Smooth muscle cell (in vitro differentiated cells): ENCODE measurements at regions not wholly inside any gene's neighbourhood (a gene's known extent, or its start where the extent isn't known, plus 50 kb on each side); places are given as distances from the start of the nearest gene placed in this dataset.

Experiments
- DNase-seq: peaks from one replicate; lab custom pipeline; 2025; ENCODE audit not compliant: unreplicated experiment; lab: John Stamatoyannopoulos, UW
- H2AFZ ChIP-seq: fragments of 200-600 bp; sonication (generic); 2 replicates; pipeline ENCODE4 v1.6.0; 2016; ENCODE audit warnings: antibody characterized with exemption, low read depth, mild to moderate bottlenecking
- H3F3A ChIP-seq: fragments of 200-600 bp; sonication (generic); 2 replicates; pipeline ENCODE4 v1.6.0; 2017; ENCODE audit warnings: antibody characterized with exemption, low read depth
- H3K27ac ChIP-seq: fragments of 200-600 bp; sonication (generic); 2 replicates; pipeline ENCODE4 v1.5.1; 2016; ENCODE audit warnings: low read depth, mild to moderate bottlenecking
- H3K27me3 ChIP-seq: fragments of 200-600 bp; sonication (generic); 2 replicates; pipeline ENCODE4 v1.6.1; 2016; ENCODE audit warnings: low read depth, mild to moderate bottlenecking
- H3K36me3 ChIP-seq: fragments of 200-600 bp; sonication (generic); 2 replicates; pipeline ENCODE4 v1.5.1; 2016; ENCODE audit warnings: low read depth
- H3K4me1 ChIP-seq: fragments of 200-600 bp; sonication (generic); 2 replicates; pipeline ENCODE4 v1.5.1; 2016; ENCODE audit warnings: low read depth
- H3K4me2 ChIP-seq: fragments of 200-600 bp; sonication (generic); 2 replicates; pipeline ENCODE4 v1.6.0; 2016; ENCODE audit warnings: mild to moderate bottlenecking
- H3K4me3 ChIP-seq: fragments of 200-600 bp; sonication (generic); 2 replicates; pipeline ENCODE4 v1.5.1; 2016; ENCODE audit warnings: mild to moderate bottlenecking
- H3K79me2 ChIP-seq: fragments of 200-600 bp; sonication (generic); 2 replicates; pipeline ENCODE4 v1.6.0; 2016; ENCODE audit warnings: low read depth, mild to moderate bottlenecking
- H3K9ac ChIP-seq: fragments of 200-600 bp; sonication (generic); 2 replicates; pipeline ENCODE4 v1.6.0; 2016; ENCODE audit warnings: low read depth
- H3K9me3 ChIP-seq: fragments of 200-600 bp; sonication (generic); replicated peaks from 2 replicates; pipeline ENCODE4 v1.5.1; 2016; ENCODE audit warnings: low read depth
- H4K20me1 ChIP-seq: fragments of 200-600 bp; sonication (generic); 2 replicates; pipeline ENCODE4 v1.6.0; 2016; ENCODE audit warnings: low read depth
- CTCF ChIP-seq: fragments of 200-600 bp; sonication (generic); IDR thresholded peaks from 2 replicates; pipeline ENCODE4 v1.5.1; 2017; ENCODE audit warnings: borderline replicate concordance, mild to moderate bottlenecking, antibody characterized with exemption; ENCODE audit not compliant: insufficient read depth, poor library complexity, severe bottlenecking
- whole genome bisulfite sequencing: methylation state at CpG from one replicate; pipeline ENCODE4 v1.1.7; 2016; ENCODE audit warnings: low lambda C conversion rate; 5-methylcytosine and 5-hydroxymethylcytosine counted together

- H3K4me3 ChIP-seq, result no peak overlapping the region
- no peaks in the 10 kb centered on the region for H3K9me3 ChIP-seq
- no peak overlapping the region for H3K27ac ChIP-seq
- no peaks in the 10 kb centered on the region for H3K27me3 ChIP-seq
- peaks cover 8% of the 10 kb centered on the region for H3K4me1 ChIP-seq
- no peak overlapping the region for H2AFZ ChIP-seq
- no peak for TF ChIP-seq CTCF
- H3K79me2 ChIP-seq, result no peaks in the 10 kb centered on the region
- H3K9ac ChIP-seq, result no peak overlapping the region
- H3F3A ChIP-seq, result no peaks in the 10 kb centered on the region
- DNase-seq, result no peak
- no peaks in the 10 kb centered on the region for H4K20me1 ChIP-seq
- 96% methylated on average over 4 of the region's 4 CpGs for WGBS
- H3K36me3 ChIP-seq, result no peaks in the 10 kb centered on the region
- H3K4me2 ChIP-seq, result no peak overlapping the region
Observed at GRCh38 chr1:222126052-222126451, 384.2 kb upstream of the DUSP10 start.

GRCh38 chr1:222124602-222125001 lies 382.7 kb upstream of the DUSP10 start:
- Histone ChIP-seq H3K27me3 (no peaks in the 10 kb centered on the region), H3K27ac (no peak overlapping the region), H3K4me2 (no peak overlapping the region), H3F3A (no peaks in the 10 kb centered on the region), H3K36me3 (no peaks in the 10 kb centered on the region), H4K20me1 (no peaks in the 10 kb centered on the region), H3K9me3 (no peaks in the 10 kb centered on the region), H2AFZ (no peak overlapping the region), H3K4me1 (peaks cover 8% of the 10 kb centered on the region), H3K9ac (no peak overlapping the region), H3K79me2 (no peaks in the 10 kb centered on the region), H3K4me3 (no peak overlapping the region)
- WGBS, result 56% methylated on average over 1 of the region's 1 CpG
- TF ChIP-seq CTCF, result peak; percentile 14
- DNase-seq, result no peak

- Histone ChIP-seq H3K27me3 (no peaks in the 10 kb centered on the region), H2AFZ (no peak overlapping the region), H4K20me1 (no peaks in the 10 kb centered on the region), H3K9ac (no peak overlapping the region), H3F3A (no peaks in the 10 kb centered on the region), H3K9me3 (no peaks in the 10 kb centered on the region), H3K4me3 (no peak overlapping the region), H3K79me2 (no peaks in the 10 kb centered on the region), H3K4me1 (peaks cover 8% of the 10 kb centered on the region), H3K4me2 (no peak overlapping the region), H3K36me3 (no peaks in the 10 kb centered on the region), H3K27ac (no peak overlapping the region)
- no peak for DNase-seq
- TF ChIP-seq CTCF, result no peak
- 93% methylated on average over 2 of the region's 2 CpGs for WGBS
Observed at GRCh38 chr1:222123111-222123510, 381.2 kb upstream of the DUSP10 start.

- no peak for TF ChIP-seq CTCF
- Histone ChIP-seq H2AFZ (no peak overlapping the region), H3K27ac (no peak overlapping the region), H3K27me3 (no peaks in the 10 kb centered on the region), H3F3A (no peaks in the 10 kb centered on the region), H3K9ac (no peak overlapping the region), H3K9me3 (no peaks in the 10 kb centered on the region), H3K79me2 (no peaks in the 10 kb centered on the region), H3K36me3 (no peaks in the 10 kb centered on the region), H3K4me2 (no peak overlapping the region), H4K20me1 (no peaks in the 10 kb centered on the region), H3K4me3 (no peak overlapping the region), H3K4me1 (no peaks in the 10 kb centered on the region)
- WGBS, result 84% methylated on average over 2 of the region's 2 CpGs
- DNase-seq, result no peak
Observed at GRCh38 chr1:222117809-222118208, 375.9 kb upstream of the DUSP10 start.
